H9 (cell line): ENCODE measurements at regions not wholly inside any gene's neighbourhood (a gene's known extent, or its start where the extent isn't known, plus 50 kb on each side); places are given as distances from the start of the nearest gene placed in this dataset.
"Not testable (repeated sequence)": the region's sequence is repeated elsewhere in the genome, so short reads cannot be mapped to it uniquely, and the experiment has no call there.

ENCODE experiments used
- DNase-seq: peaks from one replicate; pipeline ENCODE4 v3.0.0-alpha.2; 2017
- H2AFZ ChIP-seq: one replicate; pipeline ENCODE4 v1.6.1; 2013; ENCODE audit warnings: mild to moderate bottlenecking, low read length, control low read depth, moderate library complexity
- H2AK5ac ChIP-seq: 2 replicates; pipeline ENCODE4 v1.6.1; 2013; ENCODE audit warnings: low read length, control low read depth, mixed read lengths; ENCODE audit not compliant: insufficient read length
- H2BK120ac ChIP-seq: one replicate; pipeline ENCODE4 v1.6.1; 2013; ENCODE audit warnings: low read depth, mild to moderate bottlenecking, low read length, control low read depth, inconsistent platforms; ENCODE audit not compliant: poor library complexity, severe bottlenecking
- H2BK12ac ChIP-seq: 2 replicates; pipeline ENCODE4 v1.6.1; 2013; ENCODE audit warnings: low read length, control low read depth, mixed read lengths, low read depth; ENCODE audit not compliant: insufficient read length
- H2BK15ac ChIP-seq: 2 replicates; pipeline ENCODE4 v1.6.1; 2013; ENCODE audit warnings: low read depth, low read length, control low read depth
- H2BK20ac ChIP-seq: one replicate; pipeline ENCODE4 v1.6.1; 2013; ENCODE audit warnings: low read depth, mild to moderate bottlenecking, low read length, control low read depth, inconsistent platforms; ENCODE audit not compliant: poor library complexity, severe bottlenecking
- H2BK5ac ChIP-seq: 2 replicates; pipeline ENCODE4 v1.6.1; 2013; ENCODE audit warnings: low read length, control low read depth, mixed read lengths; ENCODE audit not compliant: insufficient read length
- H3K14ac ChIP-seq: 2 replicates; pipeline ENCODE4 v1.6.1; 2013; ENCODE audit warnings: low read length, control low read depth; ENCODE audit not compliant: insufficient read depth
- H3K18ac ChIP-seq: 2 replicates; pipeline ENCODE4 v1.6.1; 2013; ENCODE audit warnings: low read depth, mild to moderate bottlenecking, mixed read lengths, low read length, control low read depth; ENCODE audit not compliant: insufficient read length
- H3K23ac ChIP-seq: 2 replicates; pipeline ENCODE4 v1.6.1; 2013; ENCODE audit warnings: low read length, control low read depth, mixed read lengths, low read depth; ENCODE audit not compliant: insufficient read length
- H3K23me2 ChIP-seq: 2 replicates; pipeline ENCODE4 v1.6.1; 2013; ENCODE audit warnings: low read depth, mild to moderate bottlenecking, mixed read lengths, low read length, control low read depth; ENCODE audit not compliant: insufficient read length, poor library complexity, severe bottlenecking
- H3K27ac ChIP-seq: 2 replicates; pipeline ENCODE4 v1.5.1; 2013; ENCODE audit warnings: low read length, control low read depth, mixed read lengths, low read depth; ENCODE audit not compliant: insufficient read length
- H3K27me3 ChIP-seq: 2 replicates; pipeline ENCODE4 v1.6.1; 2013; ENCODE audit warnings: low read length, control low read depth, inconsistent platforms; ENCODE audit not compliant: insufficient read depth
- H3K4ac ChIP-seq: 2 replicates; pipeline ENCODE4 v1.6.1; 2013; ENCODE audit warnings: low read depth, mild to moderate bottlenecking, control low read depth, inconsistent platforms, low read length, moderate library complexity
- H3K4me1 ChIP-seq: 2 replicates; pipeline ENCODE4 v1.6.1; 2013; ENCODE audit warnings: low read length, control low read depth, inconsistent platforms; ENCODE audit not compliant: insufficient read depth
- H3K4me2 ChIP-seq: 2 replicates; pipeline ENCODE4 v1.6.1; 2013; ENCODE audit warnings: low read length, control low read depth, mixed read lengths; ENCODE audit not compliant: insufficient read length, insufficient read depth
- H3K56ac ChIP-seq: 2 replicates; pipeline ENCODE4 v1.6.1; 2013; ENCODE audit warnings: low read depth, mild to moderate bottlenecking, mixed read lengths, low read length, control low read depth; ENCODE audit not compliant: insufficient read length
- H3K79me1 ChIP-seq: 2 replicates; pipeline ENCODE4 v1.6.1; 2013; ENCODE audit warnings: low read depth, mild to moderate bottlenecking, moderate library complexity, low read length, control low read depth, inconsistent platforms; ENCODE audit not compliant: insufficient read depth, poor library complexity, severe bottlenecking
- H3K79me2 ChIP-seq: 2 replicates; pipeline ENCODE4 v1.6.1; 2013; ENCODE audit warnings: low read length, control low read depth, inconsistent platforms; ENCODE audit not compliant: insufficient read depth
- H3K9ac ChIP-seq: 2 replicates; pipeline ENCODE4 v1.6.1; 2013; ENCODE audit warnings: low read length, control low read depth, mixed read lengths; ENCODE audit not compliant: insufficient read length; ENCODE audit errors: extremely low read depth
- H3K9me3 ChIP-seq: one replicate; pipeline ENCODE4 v1.6.1; 2013; ENCODE audit warnings: low read depth, low read length, inconsistent platforms; ENCODE audit not compliant: control insufficient read depth
- H3T11ph ChIP-seq: one replicate; pipeline ENCODE4 v1.6.1; 2013; ENCODE audit warnings: mild to moderate bottlenecking, low read length, control low read depth, inconsistent platforms
- H4K20me1 ChIP-seq: one replicate; pipeline ENCODE4 v1.6.1; 2013; ENCODE audit not compliant: control insufficient read depth, insufficient read length, insufficient read depth
- H4K5ac ChIP-seq: 2 replicates; pipeline ENCODE4 v1.6.1; 2013; ENCODE audit warnings: low read depth, mild to moderate bottlenecking, mixed read lengths, low read length, control low read depth; ENCODE audit not compliant: insufficient read length
- H4K8ac ChIP-seq: replicated peaks from 2 replicates; pipeline ENCODE4 v1.6.1; 2013; ENCODE audit warnings: low read length, control low read depth, mixed read lengths, low read depth; ENCODE audit not compliant: insufficient read length
- H4K91ac ChIP-seq: 2 replicates; pipeline ENCODE4 v1.6.1; 2013; ENCODE audit warnings: low read depth, mild to moderate bottlenecking, moderate library complexity, mixed read lengths, low read length, control low read depth; ENCODE audit not compliant: insufficient read length
- H3K27ac Mint-ChIP-seq, 3 experiments: 2 replicates in 2 of 3; 3 replicates in 1 of 3; pipeline ENCODE4 v1.8.0; 2020 to 2021; ENCODE audit warnings: mixed read lengths in 3 of 3, mild to moderate bottlenecking in 1 of 3, moderate library complexity in 1 of 3
- H3K27me3 Mint-ChIP-seq: 2 replicates; pipeline ENCODE4 v1.8.0; 2021; ENCODE audit warnings: low read depth, mild to moderate bottlenecking, moderate library complexity, mixed read lengths
- H3K36me3 Mint-ChIP-seq, 3 experiments: 2 replicates in 2 of 3; 3 replicates in 1 of 3; pipeline ENCODE4 v1.8.0; 2020 to 2021; ENCODE audit warnings: low read depth in 3 of 3, mixed read lengths in 3 of 3; ENCODE audit not compliant: insufficient read depth in 1 of 3
- H3K4me1 Mint-ChIP-seq, 2 experiments: 2 replicates each; pipeline ENCODE4 v1.8.0; 2020; ENCODE audit warnings: mixed read lengths in 2 of 2
- H3K4me3 Mint-ChIP-seq, 2 experiments: 2 replicates in 1 of 2; 3 replicates in 1 of 2; pipeline ENCODE4 v1.8.0; 2020 to 2021; ENCODE audit warnings: mild to moderate bottlenecking in 2 of 2, mixed read lengths in 2 of 2, moderate library complexity in 1 of 2
- H3K9me3 Mint-ChIP-seq, 2 experiments: 2 replicates in 1 of 2; 3 replicates in 1 of 2; pipeline ENCODE4 v1.8.0; 2020; ENCODE audit warnings: mild to moderate bottlenecking in 2 of 2, mixed read lengths in 2 of 2, moderate library complexity in 1 of 2
- CTCF ChIP-seq: fragments of 200-600 bp; sonication (generic); conservative IDR thresholded peaks from 3 replicates; pipeline ENCODE4 v1.8.0; 2021; ENCODE audit warnings: antibody characterized with exemption, mild to moderate bottlenecking
- WGBS: extraction: QIAGEN DNeasy Blood & Tissue Kit; methylation state at CpG from one replicate; pipeline ENCODE4 v1.1.7; 2013; ENCODE audit warnings: missing lambda C conversion rate, low lambda C conversion rate, mixed read lengths; ENCODE audit not compliant: insufficient read length; ENCODE audit errors: extremely low coverage; 5-methylcytosine and 5-hydroxymethylcytosine counted together

GRCh38 chr14:89661392-89661791, 244.4 kb upstream of the FOXN3 start:
- H4K20me1 ChIP-seq = no peaks in the 10 kb centered on the region
- no peaks in the 10 kb centered on the region for H3K9me3 ChIP-seq
- Mint-ChIP-seq H3K27me3 (no peaks in the 10 kb centered on the region), H3K4me1 (peaks cover 0 to 3% of the 10 kb centered on the region in 2 experiments; a peak in 1 of 4 replicates), H3K27ac (no peak overlapping the region), H3K4me3 (no peak overlapping the region), H3K9me3 (peaks cover 11 to 26% of the 10 kb centered on the region in 2 experiments), H3K36me3 (peaks cover 10 to 19% (median 13%) of the 10 kb centered on the region in 3 experiments)
- no peaks in the 10 kb centered on the region for H3K79me2 ChIP-seq
- H3K79me1 ChIP-seq = no peaks in the 10 kb centered on the region
- H3K23ac ChIP-seq = no peak overlapping the region
- DNase-seq = no peak
- no peak overlapping the region for H3K27ac ChIP-seq
- no peak overlapping the region for H2BK5ac ChIP-seq
- H2BK15ac ChIP-seq = no peak overlapping the region
- no peaks in the 10 kb centered on the region for H3K27me3 ChIP-seq
- H3K9ac ChIP-seq = no peak overlapping the region
- H3K4me1 ChIP-seq = no peaks in the 10 kb centered on the region
- H3K23me2 ChIP-seq = no peaks in the 10 kb centered on the region
- no peak overlapping the region for H3K14ac ChIP-seq
- no peak overlapping the region for H2BK120ac ChIP-seq
- H2AFZ ChIP-seq = no peak overlapping the region
- H3K18ac ChIP-seq = no peak overlapping the region
- H4K5ac ChIP-seq = no peak overlapping the region
- H3K4ac ChIP-seq = no peak overlapping the region
- TF ChIP-seq CTCF = no peak
- H3K4me2 ChIP-seq = no peak overlapping the region
- H4K8ac ChIP-seq = no peak overlapping the region
- H2AK5ac ChIP-seq = no peak overlapping the region
- H2BK12ac ChIP-seq = no peak overlapping the region
- H4K91ac ChIP-seq = no peak overlapping the region
- H3K56ac ChIP-seq = no peak overlapping the region
- H2BK20ac ChIP-seq = no peak overlapping the region
- no CpG with 5 or more reads among the region's 4 CpGs for WGBS
- no peak overlapping the region for H3T11ph ChIP-seq

GRCh38 chr14:89660625-89661233, 243.7 kb upstream of the FOXN3 start:
- H3K27ac Mint-ChIP-seq, H2BK5ac ChIP-seq, H4K5ac ChIP-seq, H4K20me1 ChIP-seq, H3K4me1 ChIP-seq, H4K8ac ChIP-seq, H3K56ac ChIP-seq, H3K9me3 ChIP-seq, H2BK20ac ChIP-seq, H3K79me1 ChIP-seq, H3K27me3 ChIP-seq, H4K91ac ChIP-seq, H2BK120ac ChIP-seq, H3K79me2 ChIP-seq, H3K4me2 ChIP-seq, H2AFZ ChIP-seq, H3K14ac ChIP-seq, H3K23me2 ChIP-seq, H3K18ac ChIP-seq, H3K4ac ChIP-seq, H2AK5ac ChIP-seq, H3K4me3 Mint-ChIP-seq, H3K27me3 Mint-ChIP-seq, H2BK12ac ChIP-seq, H3K27ac ChIP-seq, H2BK15ac ChIP-seq, DNase-seq, H3T11ph ChIP-seq, H3K4me1 Mint-ChIP-seq, H3K23ac ChIP-seq, H3K9ac ChIP-seq: not testable (repeated sequence)
- Mint-ChIP-seq H3K36me3 (peaks cover 9 to 13% (median 11%) of the 10 kb centered on the region in 3 experiments), H3K9me3 (peaks cover 7 to 28% of the 10 kb centered on the region in 2 experiments)
- no CpG with 5 or more reads among the region's 6 CpGs for WGBS
